Uterus (tissue), 2 donors: ENCODE measurements at regions not wholly inside any gene's neighbourhood (a gene's known extent, or its start where the extent isn't known, plus 50 kb on each side); places are given as distances from the start of the nearest gene placed in this dataset.

Experiments used
- CTCF ChIP-seq, 4 experiments: fragments of 200-600 bp in 2 of 4; fragments of 450-650 bp in 2 of 4; sonication (generic) in 2 of 4; IDR thresholded peaks; one replicate each; pipeline ENCODE4 v1.5.1; 2016 to 2019; ENCODE audit warnings: antibody characterized with exemption in 4 of 4, mild to moderate bottlenecking in 2 of 4, moderate library complexity in 1 of 4
- POLR2A ChIP-seq, 2 donors: fragments of 450-650 bp; IDR thresholded peaks; one replicate each; pipeline ENCODE4 v1.6.1; 2016; ENCODE audit warnings: antibody characterized with exemption in 2 of 2, mild to moderate bottlenecking in 1 of 2, moderate library complexity in 1 of 2

DNA sequence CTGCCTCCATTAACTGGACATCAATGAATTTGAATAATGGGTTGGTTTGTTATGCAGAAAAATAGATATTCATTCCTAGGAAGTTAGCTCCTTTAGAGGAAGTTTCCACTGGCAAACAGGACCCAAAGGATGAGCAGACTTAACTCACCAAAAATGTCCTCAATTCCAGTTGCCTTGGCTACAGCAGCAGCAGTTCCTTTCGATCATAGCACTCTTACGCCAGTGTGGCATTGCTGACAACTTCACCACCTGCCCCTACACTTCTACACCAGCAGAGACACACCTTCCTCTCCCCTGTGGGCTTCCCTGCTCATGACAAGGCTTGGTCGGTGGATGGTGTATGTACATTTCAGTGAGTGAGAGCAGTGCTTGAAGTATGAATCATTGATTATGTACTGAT is 532.8 kb downstream of the QKI start:
- TF ChIP-seq CTCF (IDR thresholded peaks at IDR 0.05) (no peak), POLR2A (IDR thresholded peaks at IDR 0.05) (no peak)
